SH-SY5Y (cell line): ENCODE measurements at regions not wholly inside any gene's neighbourhood (a gene's known extent, or its start where the extent isn't known, plus 50 kb on each side); places are given as distances from the start of the nearest gene placed in this dataset.

Source experiments
- GATA2 ChIP-seq: IDR thresholded peaks from 2 replicates; pipeline ENCODE4 v1.6.1; 2011; ENCODE audit warnings: mild to moderate bottlenecking, low read depth, low read length
- GATA3 ChIP-seq: IDR thresholded peaks from 2 replicates; pipeline ENCODE4 v1.6.1; 2011; ENCODE audit warnings: low read depth, mild to moderate bottlenecking, low read length, moderate library complexity

- no peak for TF ChIP-seq GATA2
- TF ChIP-seq GATA3 = no peak
Observed at GRCh38 chr2:857081-857480, 93.6 kb upstream of the SNTG2 start.
